HepG2 (cell line): ENCODE measurements at regions not wholly inside any gene's neighbourhood (a gene's known extent, or its start where the extent isn't known, plus 50 kb on each side); places are given as distances from the start of the nearest gene placed in this dataset.

Source experiments
- CEBPB ChIP-seq: IDR thresholded peaks from 2 replicates; pipeline ENCODE4 v1.6.1; 2011; ENCODE audit warnings: low read depth, low read length, improper control_type of control experiment, borderline replicate concordance
- EP300 ChIP-seq, 3 experiments: sonication (generic) in 1 of 3; formaldehyde crosslinking in 1 of 3; IDR thresholded peaks; 2 replicates each; pipeline versions ENCODE4 v1.5.1 to v1.6.1; 2011 to 2020; ENCODE audit warnings: low read depth in 2 of 3, low read length in 2 of 3, borderline replicate concordance in 1 of 3, improper control_type of control experiment in 1 of 3, mild to moderate bottlenecking in 1 of 3, missing genetic modification reagents in 1 of 3, moderate library complexity in 1 of 3
- FOXJ3 ChIP-seq: sonication (generic); formaldehyde crosslinking; IDR thresholded peaks from 2 replicates; pipeline ENCODE4 v1.4.0; 2020; ENCODE audit warnings: missing genetic modification reagents, mild to moderate bottlenecking, borderline replicate concordance
- GFI1 ChIP-seq: sonication (generic); formaldehyde crosslinking; IDR thresholded peaks from 2 replicates; pipeline ENCODE4 v1.5.0; 2020; ENCODE audit warnings: missing genetic modification reagents, mild to moderate bottlenecking, borderline replicate concordance
- HNF4A ChIP-seq: sonication (generic); formaldehyde crosslinking; IDR thresholded peaks from 2 replicates; pipeline ENCODE4 v1.4.0; 2020; ENCODE audit warnings: missing genetic modification reagents
- HOXA3 ChIP-seq: sonication (generic); formaldehyde crosslinking; IDR thresholded peaks from 2 replicates; pipeline ENCODE4 v1.5.0; 2020; ENCODE audit warnings: missing genetic modification reagents
- JUNB ChIP-seq: sonication (generic); formaldehyde crosslinking; IDR thresholded peaks from 2 replicates; pipeline ENCODE4 v1.8.0; 2022; ENCODE audit warnings: missing genetic modification reagents, mild to moderate bottlenecking, borderline replicate concordance
- MED8 ChIP-seq: sonication (generic); formaldehyde crosslinking; IDR thresholded peaks from 2 replicates; pipeline ENCODE4 v1.8.1; 2023; ENCODE audit warnings: mild to moderate bottlenecking, missing genetic modification reagents; ENCODE audit not compliant: insufficient replicate concordance
- NR2F6 ChIP-seq, 2 experiments: IDR thresholded peaks; 2 replicates each; pipeline ENCODE4 v1.6.1; 2016; ENCODE audit warnings: antibody characterized with exemption in 1 of 2, mild to moderate bottlenecking in 1 of 2

GRCh38 chr11:57071829-57072228 is 83.1 kb downstream of the OR5AK2 start:
- TF ChIP-seq MED8 (CRISPR knock-in tag): no peak
- TF ChIP-seq JUNB (CRISPR knock-in tag): no peak
- TF ChIP-seq GFI1 (CRISPR knock-in tag): no peak
- no peak for TF ChIP-seq FOXJ3
- no peak for TF ChIP-seq CEBPB
- no peak for TF ChIP-seq HOXA3 (CRISPR knock-in tag)
- TF ChIP-seq NR2F6 (IDR thresholded peaks at IDR 0.05): no peak
- no peak for TF ChIP-seq NR2F6 (CRISPR knock-in tag; IDR thresholded peaks at IDR 0.05)
- TF ChIP-seq EP300 (IDR thresholded peaks at IDR 0.05; ENCODE audit: low read depth in 2 of 2, low read length in 2 of 2): no peak
- no peak for TF ChIP-seq EP300 (CRISPR knock-in tag; IDR thresholded peaks at IDR 0.05; ENCODE audit: borderline replicate concordance)
- TF ChIP-seq HNF4A (CRISPR knock-in tag): no peak
